Dendritic cell treated with granulocyte-macrophage colony-stimulating factor and Interleukin-4, amounts not matched to agents 40 ng/mL and 50 ng/mL, for 4 days (primary cell): ENCODE measurements at regions not wholly inside any gene's neighbourhood (a gene's known extent, or its start where the extent isn't known, plus 50 kb on each side); places are given as distances from the start of the nearest gene placed in this dataset.

Source experiments
- H3K27ac Mint-ChIP-seq: one replicate; pipeline ENCODE4 v1.8.0; 2022; ENCODE audit warnings: mild to moderate bottlenecking, mixed read lengths
- H3K27me3 Mint-ChIP-seq: one replicate; pipeline ENCODE4 v1.8.0; 2022; ENCODE audit warnings: mild to moderate bottlenecking, mixed read lengths
- H3K36me3 Mint-ChIP-seq: one replicate; pipeline ENCODE4 v1.8.0; 2022; ENCODE audit warnings: low read depth, mixed read lengths
- H3K4me1 Mint-ChIP-seq: one replicate; pipeline ENCODE4 v1.8.0; 2022; ENCODE audit warnings: low read depth, mixed read lengths
- H3K4me3 Mint-ChIP-seq: one replicate; pipeline ENCODE4 v1.8.0; 2022; ENCODE audit warnings: mild to moderate bottlenecking, moderate library complexity, mixed read lengths
- H3K9me3 Mint-ChIP-seq: one replicate; pipeline ENCODE4 v1.8.0; 2022; ENCODE audit warnings: mixed read lengths
- intact Hi-C: fragments of 100-400 bp; cut with micrococcal nuclease; formaldehyde crosslinking; loops from one replicate; pipeline ENCODE4 v1.15.0; 2022

DNA sequence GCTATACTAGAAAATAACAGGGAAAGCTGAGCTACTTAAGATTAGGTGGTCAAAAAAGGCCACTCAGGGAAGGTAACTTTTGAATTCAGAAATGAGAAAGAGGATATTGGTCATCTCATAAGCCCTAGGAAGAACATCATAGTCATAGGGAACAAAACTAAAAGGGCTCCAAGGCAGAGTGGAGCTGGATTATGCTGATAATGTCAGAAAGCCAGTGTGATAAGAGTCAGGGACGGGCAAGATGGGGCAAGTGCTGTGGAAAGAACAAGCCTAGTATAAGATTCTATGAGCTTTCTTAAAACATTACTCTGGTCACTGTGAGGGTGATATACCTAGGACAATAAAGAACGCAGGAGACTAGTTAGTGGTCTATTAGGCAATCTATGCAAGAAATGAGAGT lies 106.6 kb downstream of the DUSP10 start:
- no peaks in the 10 kb centered on the region for H3K27me3 Mint-ChIP-seq
- H3K4me3 Mint-ChIP-seq, result no peak overlapping the region
- no peaks in the 10 kb centered on the region for H3K36me3 Mint-ChIP-seq
- no peaks in the 10 kb centered on the region for H3K4me1 Mint-ChIP-seq
- intact Hi-C loops, result no loop called here
- no peaks in the 10 kb centered on the region for H3K9me3 Mint-ChIP-seq
- H3K27ac Mint-ChIP-seq, result no peak overlapping the region

- intact Hi-C loops, result no loop called here
Observed at GRCh38 chr1:221636096-221636495, 105.8 kb downstream of the DUSP10 start.

GRCh38 chr1:221636967-221637366 lies 104.9 kb downstream of the DUSP10 start:
- Mint-ChIP-seq H3K27ac (no peak overlapping the region), H3K36me3 (no peaks in the 10 kb centered on the region), H3K9me3 (no peaks in the 10 kb centered on the region), H3K27me3 (no peaks in the 10 kb centered on the region), H3K4me1 (no peaks in the 10 kb centered on the region), H3K4me3 (no peak overlapping the region)
- intact Hi-C loops, result no loop called here

More at GRCh38 chr1:221636096-221636495, 105.8 kb downstream of the DUSP10 start:
- Mint-ChIP-seq H3K27me3 (no peaks in the 10 kb centered on the region), H3K4me3 (no peak overlapping the region), H3K4me1 (no peaks in the 10 kb centered on the region), H3K9me3 (no peaks in the 10 kb centered on the region), H3K27ac (no peak overlapping the region), H3K36me3 (no peaks in the 10 kb centered on the region)

GRCh38 chr1:221637641-221638041 lies 104.2 kb downstream of the DUSP10 start:
- intact Hi-C loops, result no loop called here
- Mint-ChIP-seq H3K9me3 (no peaks in the 10 kb centered on the region), H3K4me3 (no peak overlapping the region), H3K27me3 (no peaks in the 10 kb centered on the region), H3K4me1 (no peaks in the 10 kb centered on the region), H3K36me3 (no peaks in the 10 kb centered on the region), H3K27ac (no peak overlapping the region)

- no peaks in the 10 kb centered on the region for H3K4me1 Mint-ChIP-seq
- H3K36me3 Mint-ChIP-seq, result no peaks in the 10 kb centered on the region
- intact Hi-C loops, result no loop called here
- no peak overlapping the region for H3K27ac Mint-ChIP-seq
- H3K9me3 Mint-ChIP-seq, result no peaks in the 10 kb centered on the region
- no peak overlapping the region for H3K4me3 Mint-ChIP-seq
- no peaks in the 10 kb centered on the region for H3K27me3 Mint-ChIP-seq
Observed at GRCh38 chr1:221638595-221638994, 103.3 kb downstream of the DUSP10 start.

DNA sequence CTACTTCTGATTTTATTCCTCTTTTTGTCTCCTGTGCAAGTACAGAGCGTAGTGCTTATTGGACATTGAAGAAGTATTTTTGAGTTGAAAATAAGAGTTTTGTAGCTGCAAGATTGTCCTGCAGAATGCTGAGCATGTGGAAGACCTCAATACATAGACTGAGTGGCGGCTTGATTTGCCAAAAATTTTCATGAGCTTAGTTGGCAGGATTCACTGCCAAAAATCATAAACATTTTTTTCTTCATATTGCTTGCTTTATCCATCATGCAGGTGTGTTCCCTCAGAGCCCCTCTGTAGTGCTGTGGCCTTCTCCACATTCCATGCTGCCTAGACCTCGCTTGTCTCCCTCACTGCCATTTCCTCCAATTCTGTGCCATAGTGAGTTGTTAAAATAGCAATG lies 100.1 kb downstream of the DUSP10 start:
- Mint-ChIP-seq H3K9me3 (no peaks in the 10 kb centered on the region), H3K4me3 (no peak overlapping the region), H3K4me1 (no peaks in the 10 kb centered on the region), H3K36me3 (no peaks in the 10 kb centered on the region), H3K27ac (no peak overlapping the region), H3K27me3 (no peaks in the 10 kb centered on the region)
- intact Hi-C loops, result no loop called here

DNA sequence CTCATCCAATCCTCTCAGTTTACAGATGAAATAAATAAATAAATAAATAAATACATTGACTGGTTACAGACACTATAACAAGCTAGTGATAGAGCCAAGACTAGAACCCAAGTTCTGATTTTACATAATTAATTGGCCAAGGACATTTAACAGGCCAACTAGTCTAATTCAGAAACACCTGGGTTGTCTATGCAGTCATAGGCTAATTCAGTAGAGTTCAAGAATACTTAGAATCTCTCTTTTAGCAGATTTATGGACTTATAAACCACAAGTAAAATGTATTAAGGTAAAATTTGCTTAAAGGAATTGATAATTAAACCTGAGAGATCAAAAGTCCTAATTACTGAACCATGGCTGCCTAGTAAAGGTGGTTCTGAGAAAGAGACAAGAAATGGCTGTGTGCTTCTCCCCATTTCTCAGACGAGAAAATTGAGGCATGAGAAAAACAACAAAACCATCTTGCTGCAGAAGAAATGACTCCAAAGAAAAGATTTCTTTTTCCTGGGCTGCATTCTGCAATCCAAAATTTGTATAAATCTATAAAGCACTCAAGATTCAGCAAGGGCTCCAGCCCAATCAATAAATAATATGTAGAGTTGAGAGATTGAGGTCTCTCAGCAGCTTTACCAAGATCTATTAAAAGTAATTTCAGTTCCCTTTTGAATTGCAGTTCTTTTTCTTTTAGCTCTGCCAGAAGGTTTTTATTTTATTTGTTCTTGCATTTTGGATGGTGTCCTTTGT lies 98.3 kb downstream of the DUSP10 start:
- H3K36me3 Mint-ChIP-seq, result no peaks in the 10 kb centered on the region
- H3K9me3 Mint-ChIP-seq, result no peaks in the 10 kb centered on the region
- no peak overlapping the region for H3K27ac Mint-ChIP-seq
- no peaks in the 10 kb centered on the region for H3K4me1 Mint-ChIP-seq
- no peaks in the 10 kb centered on the region for H3K27me3 Mint-ChIP-seq
- no peak overlapping the region for H3K4me3 Mint-ChIP-seq
- intact Hi-C loops, result no loop called here

DNA sequence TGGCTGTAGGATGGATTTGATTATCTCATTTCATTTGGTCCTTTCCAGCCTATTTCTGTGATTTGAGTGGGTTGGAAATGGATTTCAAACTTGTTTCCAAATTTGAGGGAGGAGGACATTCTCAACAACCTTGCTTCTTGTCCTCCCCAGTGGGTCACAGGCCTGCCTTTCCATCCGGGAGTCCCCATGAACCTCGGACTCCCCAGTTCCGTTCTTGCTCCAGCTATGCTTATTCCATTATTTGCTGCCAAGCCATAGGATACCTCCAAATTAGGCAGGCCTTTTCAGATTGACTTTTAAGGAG lies 97.8 kb downstream of the DUSP10 start:
- Mint-ChIP-seq H3K4me1 (no peaks in the 10 kb centered on the region), H3K36me3 (no peaks in the 10 kb centered on the region), H3K27ac (no peak overlapping the region), H3K4me3 (no peak overlapping the region), H3K9me3 (no peaks in the 10 kb centered on the region), H3K27me3 (no peaks in the 10 kb centered on the region)
- intact Hi-C loops, result no loop called here

GRCh38 chr1:221644663-221645258 lies 97.1 kb downstream of the DUSP10 start:
- Mint-ChIP-seq H3K4me3 (no peak overlapping the region), H3K36me3 (no peaks in the 10 kb centered on the region), H3K27me3 (no peaks in the 10 kb centered on the region), H3K4me1 (no peaks in the 10 kb centered on the region), H3K27ac (no peak overlapping the region), H3K9me3 (no peaks in the 10 kb centered on the region)
- intact Hi-C loops, result no loop called here

GRCh38 chr1:221648201-221648600 lies 93.7 kb downstream of the DUSP10 start:
- Mint-ChIP-seq H3K27me3 (no peaks in the 10 kb centered on the region), H3K36me3 (no peaks in the 10 kb centered on the region), H3K4me1 (no peaks in the 10 kb centered on the region)

More at GRCh38 chr1:221648201-221648600, 93.7 kb downstream of the DUSP10 start:
- Mint-ChIP-seq H3K4me3 (no peak overlapping the region), H3K9me3 (no peaks in the 10 kb centered on the region), H3K27ac (no peak overlapping the region)
- intact Hi-C loops, result no loop called here
